HL-60 (cell line): ENCODE measurements at regions not wholly inside any gene's neighbourhood (a gene's known extent, or its start where the extent isn't known, plus 50 kb on each side); places are given as distances from the start of the nearest gene placed in this dataset.

Experiments used
- CTCF ChIP-seq: IDR thresholded peaks from one replicate; pipeline ENCODE4 v1.5.1; 2011; ENCODE audit warnings: low read length, control low read depth, inconsistent platforms; ENCODE audit not compliant: insufficient read depth
- GABPA ChIP-seq: IDR thresholded peaks from 2 replicates; pipeline ENCODE4 v1.6.1; 2012; ENCODE audit warnings: low read depth
- POLR2AphosphoS5 ChIP-seq: IDR thresholded peaks from 2 replicates; pipeline ENCODE4 v1.6.1; 2012; ENCODE audit warnings: low read depth
- TF ChIP-seq, protein P1 (sequence below): IDR thresholded peaks from 2 replicates; pipeline ENCODE4 v1.6.1; 2012; ENCODE audit warnings: low read depth; ENCODE audit not compliant: insufficient replicate concordance

DNA sequence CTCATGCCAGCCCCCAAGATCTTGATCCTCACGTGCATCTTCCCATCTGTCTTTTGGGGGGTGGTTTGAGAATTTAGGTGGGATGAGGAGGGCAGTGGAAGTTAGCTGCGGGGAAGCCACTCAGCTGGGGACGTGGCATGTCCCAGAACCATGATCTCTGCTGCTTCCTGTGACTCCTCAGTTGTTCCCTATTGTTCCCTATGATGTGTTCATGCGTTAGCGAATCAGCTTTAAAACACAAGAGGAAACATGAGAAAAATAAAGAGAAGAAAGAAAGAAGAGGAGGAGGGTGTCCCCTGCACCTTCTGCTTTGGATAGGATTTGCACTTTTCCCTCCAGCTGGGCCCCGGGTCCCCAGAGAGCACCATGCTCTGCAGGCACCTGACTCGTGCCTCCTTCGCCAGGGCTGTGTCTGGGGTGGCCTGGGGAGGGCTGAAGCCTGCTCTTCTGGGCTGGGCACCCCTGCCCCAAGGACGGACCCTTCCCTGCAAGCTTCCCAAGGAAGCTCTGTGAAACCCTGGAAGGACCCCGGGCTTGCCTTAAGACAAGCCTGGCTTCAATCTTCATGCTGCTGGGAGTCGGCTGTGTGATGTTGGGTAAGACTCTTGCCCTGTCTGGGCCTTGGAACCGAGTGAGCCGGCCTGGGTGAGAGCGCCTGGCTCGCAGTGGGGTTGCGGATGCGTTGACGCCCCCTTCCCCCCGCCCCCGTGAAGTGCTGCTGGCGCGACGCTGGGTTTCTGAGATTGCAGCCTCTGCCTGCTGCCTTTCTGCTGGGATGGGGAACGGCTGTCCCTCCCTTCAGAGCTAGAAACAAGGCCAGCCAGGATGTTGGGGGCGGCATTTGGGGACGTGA, 62.8 kb upstream of the CIBAR2 start:
- no peak for TF ChIP-seq CTCF
- no peak for TF ChIP-seq POLR2AphosphoS5
- TF ChIP-seq, protein P1, sequence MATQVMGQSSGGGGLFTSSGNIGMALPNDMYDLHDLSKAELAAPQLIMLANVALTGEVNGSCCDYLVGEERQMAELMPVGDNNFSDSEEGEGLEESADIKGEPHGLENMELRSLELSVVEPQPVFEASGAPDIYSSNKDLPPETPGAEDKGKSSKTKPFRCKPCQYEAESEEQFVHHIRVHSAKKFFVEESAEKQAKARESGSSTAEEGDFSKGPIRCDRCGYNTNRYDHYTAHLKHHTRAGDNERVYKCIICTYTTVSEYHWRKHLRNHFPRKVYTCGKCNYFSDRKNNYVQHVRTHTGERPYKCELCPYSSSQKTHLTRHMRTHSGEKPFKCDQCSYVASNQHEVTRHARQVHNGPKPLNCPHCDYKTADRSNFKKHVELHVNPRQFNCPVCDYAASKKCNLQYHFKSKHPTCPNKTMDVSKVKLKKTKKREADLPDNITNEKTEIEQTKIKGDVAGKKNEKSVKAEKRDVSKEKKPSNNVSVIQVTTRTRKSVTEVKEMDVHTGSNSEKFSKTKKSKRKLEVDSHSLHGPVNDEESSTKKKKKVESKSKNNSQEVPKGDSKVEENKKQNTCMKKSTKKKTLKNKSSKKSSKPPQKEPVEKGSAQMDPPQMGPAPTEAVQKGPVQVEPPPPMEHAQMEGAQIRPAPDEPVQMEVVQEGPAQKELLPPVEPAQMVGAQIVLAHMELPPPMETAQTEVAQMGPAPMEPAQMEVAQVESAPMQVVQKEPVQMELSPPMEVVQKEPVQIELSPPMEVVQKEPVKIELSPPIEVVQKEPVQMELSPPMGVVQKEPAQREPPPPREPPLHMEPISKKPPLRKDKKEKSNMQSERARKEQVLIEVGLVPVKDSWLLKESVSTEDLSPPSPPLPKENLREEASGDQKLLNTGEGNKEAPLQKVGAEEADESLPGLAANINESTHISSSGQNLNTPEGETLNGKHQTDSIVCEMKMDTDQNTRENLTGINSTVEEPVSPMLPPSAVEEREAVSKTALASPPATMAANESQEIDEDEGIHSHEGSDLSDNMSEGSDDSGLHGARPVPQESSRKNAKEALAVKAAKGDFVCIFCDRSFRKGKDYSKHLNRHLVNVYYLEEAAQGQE = no peak
- TF ChIP-seq GABPA = no peak
